GM12865 (cell line): ENCODE measurements at regions not wholly inside any gene's neighbourhood (a gene's known extent, or its start where the extent isn't known, plus 50 kb on each side); places are given as distances from the start of the nearest gene placed in this dataset.

Experiments
- DNase-seq: peaks from one replicate; pipeline ENCODE4 v3.0.0; 2010; ENCODE audit warnings: low read depth
- H3K4me3 ChIP-seq: 2 replicates; pipeline ENCODE4 v1.5.1; 2011; ENCODE audit warnings: mild to moderate bottlenecking, low read depth, low read length, control low read depth
- TF ChIP-seq, protein P1 (sequence below): IDR thresholded peaks from 2 replicates; pipeline ENCODE4 v1.5.1; 2011; ENCODE audit warnings: low read length, control low read depth, low read depth, inconsistent platforms; ENCODE audit not compliant: insufficient read depth; ENCODE audit errors: missing control alignments

DNA sequence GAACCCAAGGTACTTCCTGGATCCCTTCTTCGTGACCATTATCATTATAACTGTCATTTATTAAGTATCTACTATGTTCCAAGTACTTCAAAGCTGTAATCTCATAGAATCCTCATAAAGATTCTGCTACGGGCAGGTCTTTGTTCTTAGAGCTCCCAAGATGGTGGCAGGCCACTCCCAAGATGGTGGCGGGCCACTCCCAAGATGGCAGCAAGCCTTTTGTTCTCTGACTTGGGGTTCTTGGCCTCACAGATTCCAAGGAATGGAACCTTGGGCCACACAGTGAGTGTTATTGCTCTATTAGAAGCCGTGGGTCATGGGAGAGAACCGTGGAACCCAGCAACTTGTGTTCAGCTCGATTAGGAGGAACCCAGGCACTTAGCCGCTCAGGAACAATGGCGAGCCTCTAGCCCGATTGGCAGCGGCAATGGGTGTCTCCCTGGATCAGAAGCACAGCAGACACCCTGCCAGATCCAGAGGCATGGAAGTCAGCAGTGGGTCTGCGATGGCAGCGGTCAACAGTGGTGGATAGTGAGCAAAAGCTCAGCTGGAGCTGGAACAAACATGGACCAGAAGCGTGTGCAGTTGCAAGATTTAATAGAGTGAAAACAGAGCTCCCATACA is 193.7 kb upstream of the BTG1 start:
- TF ChIP-seq, protein P1, sequence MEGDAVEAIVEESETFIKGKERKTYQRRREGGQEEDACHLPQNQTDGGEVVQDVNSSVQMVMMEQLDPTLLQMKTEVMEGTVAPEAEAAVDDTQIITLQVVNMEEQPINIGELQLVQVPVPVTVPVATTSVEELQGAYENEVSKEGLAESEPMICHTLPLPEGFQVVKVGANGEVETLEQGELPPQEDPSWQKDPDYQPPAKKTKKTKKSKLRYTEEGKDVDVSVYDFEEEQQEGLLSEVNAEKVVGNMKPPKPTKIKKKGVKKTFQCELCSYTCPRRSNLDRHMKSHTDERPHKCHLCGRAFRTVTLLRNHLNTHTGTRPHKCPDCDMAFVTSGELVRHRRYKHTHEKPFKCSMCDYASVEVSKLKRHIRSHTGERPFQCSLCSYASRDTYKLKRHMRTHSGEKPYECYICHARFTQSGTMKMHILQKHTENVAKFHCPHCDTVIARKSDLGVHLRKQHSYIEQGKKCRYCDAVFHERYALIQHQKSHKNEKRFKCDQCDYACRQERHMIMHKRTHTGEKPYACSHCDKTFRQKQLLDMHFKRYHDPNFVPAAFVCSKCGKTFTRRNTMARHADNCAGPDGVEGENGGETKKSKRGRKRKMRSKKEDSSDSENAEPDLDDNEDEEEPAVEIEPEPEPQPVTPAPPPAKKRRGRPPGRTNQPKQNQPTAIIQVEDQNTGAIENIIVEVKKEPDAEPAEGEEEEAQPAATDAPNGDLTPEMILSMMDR = no peak
- no peak for DNase-seq
- H3K4me3 ChIP-seq = no peak overlapping the region

DNA sequence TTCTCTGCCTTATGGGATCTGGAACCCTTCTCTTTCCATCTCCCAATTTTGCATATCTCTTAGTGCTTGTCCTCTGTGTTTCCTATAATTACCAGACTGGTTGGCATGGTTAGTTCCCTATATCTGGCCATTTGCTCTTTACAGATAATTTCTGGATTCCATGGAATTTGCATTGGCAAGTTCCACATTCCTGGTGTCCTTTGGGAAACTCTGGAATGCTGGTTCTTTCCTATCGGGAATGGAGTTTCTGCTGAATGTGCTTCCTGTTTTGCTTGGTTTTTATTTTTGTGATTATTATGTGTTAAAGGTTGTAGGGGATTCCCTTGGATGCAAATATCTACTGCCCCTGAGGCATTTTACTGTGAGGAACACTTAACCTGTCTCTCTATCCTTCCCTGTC is 193.0 kb upstream of the BTG1 start:
- H3K4me3 ChIP-seq = no peak overlapping the region

DNA sequence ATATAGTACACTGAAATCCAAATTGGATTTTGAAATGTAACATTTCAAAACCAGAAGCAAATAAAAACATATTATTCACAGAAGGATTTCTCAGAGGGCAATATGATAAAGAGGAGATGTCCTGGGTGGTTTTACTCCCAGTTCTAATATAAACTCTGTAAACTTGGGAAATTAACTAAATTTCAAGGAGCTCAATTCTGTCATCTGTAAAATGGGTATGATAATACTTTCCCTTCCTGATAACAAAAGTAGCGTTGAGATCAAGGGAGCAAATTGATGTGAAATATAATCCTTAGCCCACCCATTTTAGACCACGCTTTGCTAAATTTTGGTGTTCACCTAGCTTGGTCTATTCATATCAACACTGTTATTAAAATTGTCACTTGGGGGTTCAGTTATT is 192.5 kb upstream of the BTG1 start:
- H3K4me3 ChIP-seq = no peak overlapping the region
- DNase-seq = no peak
- TF ChIP-seq, protein P1 = no peak

More for the DNA sequence above, 193.0 kb upstream of the BTG1 start:
- no peak for DNase-seq
- TF ChIP-seq, protein P1 = no peak

DNA sequence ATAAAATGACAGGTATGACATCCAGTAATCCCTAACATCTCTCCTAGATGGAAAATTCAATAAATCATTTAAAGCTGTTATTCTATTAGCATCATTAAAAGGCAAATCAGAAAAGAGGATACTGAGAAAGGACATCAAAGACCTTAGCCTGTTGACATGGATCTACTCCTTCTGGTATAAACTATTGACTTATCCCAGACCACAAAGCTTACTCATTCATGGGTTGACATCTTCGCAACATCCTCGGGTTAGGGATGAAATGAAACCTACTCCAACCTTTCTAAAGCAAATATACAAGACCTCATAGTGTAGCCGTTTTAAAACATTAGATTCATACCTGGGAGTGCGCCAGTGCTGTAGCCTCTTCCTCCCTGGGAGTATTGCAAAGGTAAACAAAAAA is 191.5 kb upstream of the BTG1 start:
- no peak for DNase-seq
- H3K4me3 ChIP-seq = no peak overlapping the region
- TF ChIP-seq, protein P1 = no peak

DNA sequence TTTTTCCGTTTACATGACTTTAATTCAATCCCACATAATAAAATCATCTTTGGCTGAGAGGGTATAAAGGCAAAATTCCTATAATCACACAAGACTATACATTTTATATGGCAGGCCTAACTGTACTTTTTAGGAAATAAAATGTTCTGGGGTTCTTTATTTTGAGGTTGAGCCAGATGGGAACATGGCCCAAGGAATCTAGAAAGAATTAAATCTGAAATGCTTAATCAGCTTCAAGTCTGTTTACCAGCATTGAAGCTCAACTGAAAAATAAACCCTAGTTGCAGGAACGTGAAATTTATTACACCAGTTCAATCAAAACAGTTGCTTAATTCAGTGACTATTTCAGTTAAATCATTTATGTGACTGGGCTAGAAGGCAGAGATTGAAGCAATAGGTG is 191.0 kb upstream of the BTG1 start:
- TF ChIP-seq, protein P1 = no peak
- no peak for DNase-seq

DNA sequence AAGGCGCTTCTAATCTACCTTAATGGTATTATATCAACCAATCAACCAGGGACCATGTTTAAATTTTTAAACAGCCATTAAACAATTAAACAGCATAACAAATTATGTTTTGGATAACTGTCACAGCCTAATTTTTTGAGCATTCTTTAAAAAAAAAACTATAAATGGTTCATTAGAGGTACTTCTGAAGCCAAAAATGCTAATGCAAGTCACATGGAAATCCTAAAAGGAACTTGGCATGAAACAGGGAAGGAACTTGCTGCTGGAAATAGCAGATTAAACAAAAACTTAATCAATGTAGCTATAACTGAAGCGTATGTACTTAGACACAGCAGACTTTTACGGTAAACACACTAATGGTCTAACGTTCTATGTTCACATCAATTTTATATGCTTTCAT is 190.2 kb upstream of the BTG1 start:
- TF ChIP-seq, protein P1 = no peak
- no peak for DNase-seq
- no peak overlapping the region for H3K4me3 ChIP-seq

More for the DNA sequence above, 191.0 kb upstream of the BTG1 start:
- no peak overlapping the region for H3K4me3 ChIP-seq

DNA sequence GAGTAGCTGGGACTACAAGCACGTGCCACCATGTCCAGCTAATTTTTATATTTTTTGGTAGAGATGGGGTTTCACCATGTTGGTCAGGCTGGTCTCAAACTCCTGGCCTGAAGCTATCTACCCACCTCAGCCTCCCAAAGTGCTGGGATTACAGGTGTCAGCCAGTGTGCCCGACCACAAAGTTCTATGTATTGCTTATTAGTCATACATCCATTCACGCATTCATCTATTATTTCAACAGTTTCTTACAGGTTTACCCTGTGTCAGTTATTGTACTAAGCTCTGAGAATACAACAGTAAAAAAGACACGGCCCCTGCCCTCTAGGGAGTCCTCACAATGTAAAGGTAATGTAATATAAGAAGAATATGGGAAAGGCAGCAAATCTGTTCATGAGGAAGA is 188.9 kb upstream of the BTG1 start:
- H3K4me3 ChIP-seq = no peak overlapping the region
- DNase-seq = no peak
- TF ChIP-seq, protein P1 = no peak
